Stimulated activated CD4-positive, alpha-beta T cell treated with anti-CD3 and anti-CD28 coated beads, Interleukin-4, amount 100 ng/mL, for 24 hours (primary cell): ENCODE measurements at regions not wholly inside any gene's neighbourhood (a gene's known extent, or its start where the extent isn't known, plus 50 kb on each side); places are given as distances from the start of the nearest gene placed in this dataset.

Source experiments
- DNase-seq: peaks from one replicate; pipeline ENCODE4 v3.0.0-alpha.2; 2020

GRCh38 chr2:105592288-105592687 is 152.4 kb upstream of the NCK2 start:
- DNase-seq: no peak

GRCh38 chr2:105590780-105591660 is 153.7 kb upstream of the NCK2 start:
- no peak for DNase-seq

GRCh38 chr2:105588581-105588980 is 156.1 kb upstream of the NCK2 start:
- DNase-seq: no peak

- DNase-seq: no peak
Observed at GRCh38 chr2:105587637-105588036, 157.1 kb upstream of the NCK2 start.

GRCh38 chr2:105584435-105585010 is 160.2 kb upstream of the NCK2 start:
- no peak for DNase-seq

- no peak for DNase-seq
Observed at GRCh38 chr2:105582952-105583660, 161.6 kb upstream of the NCK2 start.

- DNase-seq: no peak
Observed at GRCh38 chr2:105581555-105581944, 163.2 kb upstream of the NCK2 start.

GRCh38 chr2:105580870-105581554 is 163.7 kb upstream of the NCK2 start:
- no peak for DNase-seq

GRCh38 chr2:105580216-105580615 is 164.5 kb upstream of the NCK2 start:
- DNase-seq: no peak

GRCh38 chr2:105578166-105578565 is 166.5 kb upstream of the NCK2 start:
- no peak for DNase-seq

- no peak for DNase-seq
Observed at GRCh38 chr2:105577762-105578161, 166.9 kb upstream of the NCK2 start.

- no peak for DNase-seq
Observed at GRCh38 chr2:105576440-105577241, 168.1 kb upstream of the NCK2 start.

- DNase-seq: no peak
Observed at GRCh38 chr2:105576050-105576439, 168.7 kb upstream of the NCK2 start.

GRCh38 chr2:105575499-105576025 is 169.2 kb upstream of the NCK2 start:
- DNase-seq: no peak

GRCh38 chr2:105574796-105575344 is 169.8 kb upstream of the NCK2 start:
- DNase-seq: no peak

- DNase-seq: no peak
Observed at GRCh38 chr2:105573910-105574655, 170.6 kb upstream of the NCK2 start.

- no peak for DNase-seq
Observed at GRCh38 chr2:105573490-105573889, 171.2 kb upstream of the NCK2 start.

- no peak for DNase-seq
Observed at GRCh38 chr2:105571445-105571987, 172.7 kb upstream of the FHL2 start.

- DNase-seq: no peak
Observed at GRCh38 chr2:105570757-105571156, 171.9 kb upstream of the FHL2 start.

- no peak for DNase-seq
Observed at GRCh38 chr2:105570326-105570725, 171.5 kb upstream of the FHL2 start.

- no peak for DNase-seq
Observed at GRCh38 chr2:105569606-105570005, 170.8 kb upstream of the FHL2 start.
